RWPE2 (cell line): ENCODE measurements at regions not wholly inside any gene's neighbourhood (a gene's known extent, or its start where the extent isn't known, plus 50 kb on each side); places are given as distances from the start of the nearest gene placed in this dataset.
"Not testable (repeated sequence)": the region's sequence is repeated elsewhere in the genome, so short reads cannot be mapped to it uniquely, and the experiment has no call there.

Experiments
- ATAC-seq: fragments of 200-7000 bp; cut with Tn5 transposase; 3 replicates; pipeline ENCODE4 v1.9.1; 2021; ENCODE audit warnings: low read depth
- DNase-seq: peaks from one replicate; pipeline ENCODE4 v3.0.0-alpha.2; 2020; ENCODE audit warnings: low spot score
- H3K27ac ChIP-seq: fragments of 450-650 bp; 2 replicates; pipeline ENCODE4 v1.5.1; 2017; ENCODE audit warnings: mild to moderate bottlenecking; ENCODE audit not compliant: poor library complexity, severe bottlenecking
- H3K27me3 ChIP-seq: fragments of 250-450 bp; sonication (Bioruptor Pico); 2 replicates; pipeline ENCODE4 v1.5.1; 2021; ENCODE audit warnings: mild to moderate bottlenecking, moderate library complexity; ENCODE audit not compliant: insufficient read depth, poor library complexity, severe bottlenecking
- H3K36me3 ChIP-seq: fragments of 250-450 bp; sonication (Bioruptor Pico); 2 replicates; pipeline ENCODE4 v1.5.1; 2020; ENCODE audit warnings: low read depth, mild to moderate bottlenecking, moderate library complexity
- H3K4me1 ChIP-seq: fragments of 250-450 bp; sonication (Bioruptor Pico); 2 replicates; pipeline ENCODE4 v1.5.1; 2021; ENCODE audit warnings: mild to moderate bottlenecking, moderate library complexity; ENCODE audit not compliant: insufficient read depth, poor library complexity, severe bottlenecking
- H3K4me3 ChIP-seq: fragments of 250-450 bp; sonication (Bioruptor Pico); 2 replicates; pipeline ENCODE4 v1.5.1; 2021; ENCODE audit warnings: mild to moderate bottlenecking, moderate library complexity; ENCODE audit not compliant: severe bottlenecking
- H3K9me3 ChIP-seq: fragments of 250-450 bp; sonication (Bioruptor Pico); 2 replicates; pipeline ENCODE4 v1.5.1; 2021; ENCODE audit warnings: mild to moderate bottlenecking, moderate library complexity; ENCODE audit not compliant: severe bottlenecking
- TF ChIP-seq, protein P1 (sequence below): fragments of 450-650 bp; IDR thresholded peaks from one replicate; pipeline ENCODE4 v1.5.1; 2017; ENCODE audit warnings: mild to moderate bottlenecking, moderate library complexity; ENCODE audit not compliant: poor library complexity, severe bottlenecking

DNA sequence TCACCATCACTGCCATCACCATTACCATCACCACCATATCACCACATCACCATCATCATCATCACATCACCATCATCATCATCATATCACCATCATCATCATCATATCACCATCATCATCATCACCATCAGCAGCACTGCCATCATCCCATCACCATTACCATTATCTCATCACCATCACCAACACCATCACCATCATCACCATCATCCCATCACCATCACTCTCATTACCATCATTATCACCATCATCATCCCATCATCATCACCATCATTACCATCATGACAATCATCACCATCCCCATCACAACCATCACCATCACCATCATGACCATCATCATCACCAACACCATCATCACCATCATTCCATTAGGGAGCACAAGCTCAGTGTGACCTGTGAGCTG lies 318.0 kb downstream of the ADGRD1 start:
- H3K4me1 ChIP-seq = no peaks in the 10 kb centered on the region
- TF ChIP-seq, protein P1, sequence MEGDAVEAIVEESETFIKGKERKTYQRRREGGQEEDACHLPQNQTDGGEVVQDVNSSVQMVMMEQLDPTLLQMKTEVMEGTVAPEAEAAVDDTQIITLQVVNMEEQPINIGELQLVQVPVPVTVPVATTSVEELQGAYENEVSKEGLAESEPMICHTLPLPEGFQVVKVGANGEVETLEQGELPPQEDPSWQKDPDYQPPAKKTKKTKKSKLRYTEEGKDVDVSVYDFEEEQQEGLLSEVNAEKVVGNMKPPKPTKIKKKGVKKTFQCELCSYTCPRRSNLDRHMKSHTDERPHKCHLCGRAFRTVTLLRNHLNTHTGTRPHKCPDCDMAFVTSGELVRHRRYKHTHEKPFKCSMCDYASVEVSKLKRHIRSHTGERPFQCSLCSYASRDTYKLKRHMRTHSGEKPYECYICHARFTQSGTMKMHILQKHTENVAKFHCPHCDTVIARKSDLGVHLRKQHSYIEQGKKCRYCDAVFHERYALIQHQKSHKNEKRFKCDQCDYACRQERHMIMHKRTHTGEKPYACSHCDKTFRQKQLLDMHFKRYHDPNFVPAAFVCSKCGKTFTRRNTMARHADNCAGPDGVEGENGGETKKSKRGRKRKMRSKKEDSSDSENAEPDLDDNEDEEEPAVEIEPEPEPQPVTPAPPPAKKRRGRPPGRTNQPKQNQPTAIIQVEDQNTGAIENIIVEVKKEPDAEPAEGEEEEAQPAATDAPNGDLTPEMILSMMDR = no peak
- no peak for DNase-seq
- no peak overlapping the region for H3K27ac ChIP-seq
- H3K36me3 ChIP-seq = no peaks in the 10 kb centered on the region
- ATAC-seq = no peak
- no peaks in the 10 kb centered on the region for H3K27me3 ChIP-seq
- H3K9me3 ChIP-seq = no peaks in the 10 kb centered on the region
- no peak overlapping the region for H3K4me3 ChIP-seq

GRCh38 chr12:131272283-131272814 lies 318.6 kb downstream of the ADGRD1 start:
- not testable (repeated sequence) for H3K9me3 ChIP-seq, H3K27ac ChIP-seq, ATAC-seq, H3K27me3 ChIP-seq, H3K4me1 ChIP-seq, H3K4me3 ChIP-seq, H3K36me3 ChIP-seq, DNase-seq

DNA sequence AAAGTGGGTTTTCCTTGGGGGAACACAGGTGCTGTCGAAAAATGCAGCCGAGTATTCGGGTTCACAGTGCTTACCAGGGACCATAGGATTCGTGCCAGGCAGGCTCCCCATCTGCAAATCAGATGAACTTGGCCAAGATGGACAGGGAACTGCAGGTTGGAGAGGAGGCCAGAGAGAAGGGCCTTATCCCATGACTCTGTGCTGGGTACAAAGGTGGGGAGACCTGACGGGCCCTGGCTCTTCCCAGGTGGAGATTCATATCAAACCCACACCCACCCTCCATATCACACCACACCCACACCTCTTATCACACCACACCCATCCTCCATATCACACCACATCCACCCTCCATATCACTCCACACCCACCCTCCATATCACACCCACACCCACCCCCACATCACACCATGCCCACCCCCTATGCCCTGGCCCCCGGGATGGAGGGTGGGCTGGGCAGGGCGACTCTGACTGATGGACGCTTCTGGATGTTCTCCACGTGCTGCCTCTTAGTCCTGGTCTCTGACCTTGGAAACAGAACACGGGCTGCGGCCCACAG lies 319.7 kb downstream of the ADGRD1 start:
- Histone ChIP-seq H3K4me3 (no peak overlapping the region), H3K36me3 (no peaks in the 10 kb centered on the region), H3K9me3 (no peaks in the 10 kb centered on the region), H3K27me3 (no peaks in the 10 kb centered on the region), H3K4me1 (no peaks in the 10 kb centered on the region), H3K27ac (no peak overlapping the region)
- DNase-seq (no peak), ATAC-seq (no peak)
- TF ChIP-seq, protein P1 = no peak

DNA sequence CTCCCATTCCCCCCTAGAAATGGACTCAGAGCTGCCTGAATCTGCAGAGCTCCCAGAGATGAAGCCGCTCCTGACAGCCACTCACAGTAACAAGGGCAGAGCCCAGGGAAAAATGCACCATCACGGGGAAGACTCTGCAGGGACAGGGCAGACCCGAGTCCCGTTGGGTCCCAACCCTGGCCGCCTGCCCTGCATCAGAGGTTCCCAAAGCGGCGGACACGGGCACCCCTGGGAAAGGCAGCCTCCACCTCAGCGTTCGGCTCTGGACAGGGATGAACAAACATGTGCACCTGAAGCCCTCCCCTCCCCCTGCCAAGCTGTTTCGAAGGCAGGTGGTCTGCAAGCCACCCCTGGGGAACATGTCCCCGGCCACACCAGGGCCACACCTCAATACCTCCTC lies 320.4 kb downstream of the ADGRD1 start:
- Histone ChIP-seq H3K4me3 (no peak overlapping the region), H3K27me3 (no peaks in the 10 kb centered on the region), H3K36me3 (no peaks in the 10 kb centered on the region), H3K27ac (no peak overlapping the region), H3K9me3 (no peaks in the 10 kb centered on the region), H3K4me1 (no peaks in the 10 kb centered on the region)
- no peak for DNase-seq
- no peak for ATAC-seq
- TF ChIP-seq, protein P1 = no peak

GRCh38 chr12:131274906-131275305 lies 321.2 kb downstream of the ADGRD1 start:
- no peaks in the 10 kb centered on the region for H3K36me3 ChIP-seq
- H3K9me3 ChIP-seq = no peaks in the 10 kb centered on the region
- H3K4me1 ChIP-seq = no peaks in the 10 kb centered on the region
- no peak overlapping the region for H3K27ac ChIP-seq
- H3K4me3 ChIP-seq = no peak overlapping the region
- ATAC-seq (no peak), DNase-seq (no peak)
- H3K27me3 ChIP-seq = no peaks in the 10 kb centered on the region
- TF ChIP-seq, protein P1 = no peak
